ENCODE measurements at regions not wholly inside any gene's neighbourhood (a gene's known extent, or its start where the extent isn't known, plus 50 kb on each side); places are given as distances from the start of the nearest gene placed in this dataset.

GRCh38 chr2:39567507-39567906 lies 98.2 kb upstream of the TMEM178A start:
- no peak overlapping the region for H4K8ac ChIP-seq (ENCODE audit: low read depth, low read length)
- no CpG with 5 or more reads among the region's 1 CpG for WGBS, 2 donors (ENCODE audit: extremely low coverage in 2 of 2, insufficient read length in 2 of 2, insufficient replicate concordance in 1 of 2)
- no peak for DNase-seq (ENCODE audit: low spot score)
- no peak overlapping the region for H3K9ac ChIP-seq (ENCODE audit: low read depth, low read length, poor library complexity)
- no peak overlapping the region for H2BK120ac ChIP-seq (ENCODE audit: low read depth, low read length)
- H3K79me1 ChIP-seq (ENCODE audit: low read depth, low read length) = no peaks in the 10 kb centered on the region
- peaks cover 0 to 2% of the 10 kb centered on the region in 2 donors for H3K4me1 ChIP-seq (ENCODE audit: control insufficient read depth in 2 of 2, insufficient read depth in 1 of 2, low read depth in 1 of 2, low read length in 2 of 2)
- H2AFZ ChIP-seq (ENCODE audit: low read length) = no peak overlapping the region
- H2BK5ac ChIP-seq (ENCODE audit: low read length) = no peak overlapping the region
- H3K14ac ChIP-seq (ENCODE audit: low read length) = no peak overlapping the region
- H3K4me2 ChIP-seq (ENCODE audit: insufficient read depth, low read length, poor library complexity, severe bottlenecking) = no peak overlapping the region
- H3K36me3 ChIP-seq (replicated peaks in 1 of 2; ENCODE audit: control insufficient read depth in 2 of 2, insufficient read depth in 2 of 2, low read length in 2 of 2) = no peaks in the 10 kb centered on the region
- H2BK15ac ChIP-seq (ENCODE audit: low read length) = no peak overlapping the region
- H3K23ac ChIP-seq (ENCODE audit: low read depth, low read length, poor library complexity) = no peak overlapping the region
- H3K18ac ChIP-seq (ENCODE audit: low read length) = no peak overlapping the region
- no peak overlapping the region for H2BK12ac ChIP-seq (ENCODE audit: low read length)
- H3K27ac ChIP-seq (replicated peaks; ENCODE audit: low read length) = no peak overlapping the region
- peaks cover 7 to 22% of the 10 kb centered on the region in 2 donors for H3K9me3 ChIP-seq (replicated peaks in 1 of 2; ENCODE audit: control insufficient read depth in 2 of 2, insufficient read depth in 1 of 2, low read depth in 1 of 2, low read length in 2 of 2)
- H3K4me3 ChIP-seq (ENCODE audit: low read length in 2 of 2) = no peak overlapping the region
- H2AK5ac ChIP-seq (ENCODE audit: low read depth, low read length) = no peak overlapping the region
- H3K27me3 ChIP-seq (ENCODE audit: control insufficient read depth in 3 of 3, insufficient read depth in 3 of 3, low read depth in 1 of 3, low read length in 3 of 3) = no peaks in the 10 kb centered on the region
- H4K91ac ChIP-seq (ENCODE audit: low read depth, low read length, poor library complexity) = no peak overlapping the region
- no peak overlapping the region for H3K4ac ChIP-seq (ENCODE audit: low read length)

- no peak overlapping the region for H3K23ac ChIP-seq (ENCODE audit: low read depth, low read length, poor library complexity)
- H3K79me1 ChIP-seq (ENCODE audit: low read depth, low read length) = no peaks in the 10 kb centered on the region
- no CpG with 5 or more reads among the region's 5 CpGs for WGBS, 2 donors (ENCODE audit: extremely low coverage in 2 of 2, insufficient read length in 2 of 2, insufficient replicate concordance in 1 of 2)
- H4K8ac ChIP-seq (ENCODE audit: low read depth, low read length) = no peak overlapping the region
- H3K9me3 ChIP-seq (replicated peaks in 1 of 2; ENCODE audit: control insufficient read depth in 2 of 2, insufficient read depth in 1 of 2, low read depth in 1 of 2, low read length in 2 of 2) = peaks cover 6 to 16% of the 10 kb centered on the region in 2 donors
- peaks cover 0 to 2% of the 10 kb centered on the region in 2 donors for H3K4me1 ChIP-seq (ENCODE audit: control insufficient read depth in 2 of 2, insufficient read depth in 1 of 2, low read depth in 1 of 2, low read length in 2 of 2)
- no peak overlapping the region for H2AFZ ChIP-seq (ENCODE audit: low read length)
- H3K36me3 ChIP-seq (replicated peaks in 1 of 2; ENCODE audit: control insufficient read depth in 2 of 2, insufficient read depth in 2 of 2, low read length in 2 of 2) = no peaks in the 10 kb centered on the region
- H3K4me3 ChIP-seq (ENCODE audit: low read length in 2 of 2) = no peak overlapping the region
- H2BK120ac ChIP-seq (ENCODE audit: low read depth, low read length) = no peak overlapping the region
- H3K18ac ChIP-seq (ENCODE audit: low read length) = no peak overlapping the region
- H3K14ac ChIP-seq (ENCODE audit: low read length) = no peak overlapping the region
- no peak overlapping the region for H3K9ac ChIP-seq (ENCODE audit: low read depth, low read length, poor library complexity)
- H4K91ac ChIP-seq (ENCODE audit: low read depth, low read length, poor library complexity) = no peak overlapping the region
- H3K27me3 ChIP-seq (ENCODE audit: control insufficient read depth in 3 of 3, insufficient read depth in 3 of 3, low read depth in 1 of 3, low read length in 3 of 3) = no peaks in the 10 kb centered on the region
- H3K27ac ChIP-seq (replicated peaks; ENCODE audit: low read length) = no peak overlapping the region
- H3K4ac ChIP-seq (ENCODE audit: low read length) = no peak overlapping the region
- H2BK12ac ChIP-seq (ENCODE audit: low read length) = no peak overlapping the region
- no peak overlapping the region for H2BK5ac ChIP-seq (ENCODE audit: low read length)
- no peak for DNase-seq (ENCODE audit: low spot score)
- no peak overlapping the region for H2BK15ac ChIP-seq (ENCODE audit: low read length)
- no peak overlapping the region for H3K4me2 ChIP-seq (ENCODE audit: insufficient read depth, low read length, poor library complexity, severe bottlenecking)
- H2AK5ac ChIP-seq (ENCODE audit: low read depth, low read length) = no peak overlapping the region
These were observed 97.6 kb upstream of the TMEM178A start for GRCh38 chr2:39568116-39568515.

- no peak overlapping the region for H3K23ac ChIP-seq (ENCODE audit: low read depth, low read length, poor library complexity)
- H3K36me3 ChIP-seq (replicated peaks in 1 of 2; ENCODE audit: control insufficient read depth in 2 of 2, insufficient read depth in 2 of 2, low read length in 2 of 2) = no peaks in the 10 kb centered on the region
- WGBS, 2 donors (ENCODE audit: extremely low coverage in 2 of 2, insufficient read length in 2 of 2, insufficient replicate concordance in 1 of 2) = no CpG with 5 or more reads among the region's 3 CpGs
- no peak overlapping the region for H2BK15ac ChIP-seq (ENCODE audit: low read length)
- no peak overlapping the region for H3K4me2 ChIP-seq (ENCODE audit: insufficient read depth, low read length, poor library complexity, severe bottlenecking)
- no peak overlapping the region for H3K4ac ChIP-seq (ENCODE audit: low read length)
- H2BK120ac ChIP-seq (ENCODE audit: low read depth, low read length) = no peak overlapping the region
- no peak overlapping the region for H2AFZ ChIP-seq (ENCODE audit: low read length)
- H3K27me3 ChIP-seq (ENCODE audit: control insufficient read depth in 3 of 3, insufficient read depth in 3 of 3, low read depth in 1 of 3, low read length in 3 of 3) = no peaks in the 10 kb centered on the region
- no peak overlapping the region for H4K8ac ChIP-seq (ENCODE audit: low read depth, low read length)
- H3K9ac ChIP-seq (ENCODE audit: low read depth, low read length, poor library complexity) = no peak overlapping the region
- no peak overlapping the region for H3K14ac ChIP-seq (ENCODE audit: low read length)
- no peak overlapping the region for H4K91ac ChIP-seq (ENCODE audit: low read depth, low read length, poor library complexity)
- no peak overlapping the region for H3K27ac ChIP-seq (replicated peaks; ENCODE audit: low read length)
- H3K4me3 ChIP-seq (ENCODE audit: low read length in 2 of 2) = no peak overlapping the region
- H2AK5ac ChIP-seq (ENCODE audit: low read depth, low read length) = no peak overlapping the region
- DNase-seq (ENCODE audit: low spot score) = no peak
- H3K79me1 ChIP-seq (ENCODE audit: low read depth, low read length) = no peaks in the 10 kb centered on the region
- H3K9me3 ChIP-seq (replicated peaks in 1 of 2; ENCODE audit: control insufficient read depth in 2 of 2, insufficient read depth in 1 of 2, low read depth in 1 of 2, low read length in 2 of 2) = peaks cover 6 to 15% of the 10 kb centered on the region in 2 donors
- H2BK12ac ChIP-seq (ENCODE audit: low read length) = no peak overlapping the region
- no peak overlapping the region for H2BK5ac ChIP-seq (ENCODE audit: low read length)
- H3K4me1 ChIP-seq (ENCODE audit: control insufficient read depth in 2 of 2, insufficient read depth in 1 of 2, low read depth in 1 of 2, low read length in 2 of 2) = peaks cover 0 to 2% of the 10 kb centered on the region in 2 donors
- no peak overlapping the region for H3K18ac ChIP-seq (ENCODE audit: low read length)
These were observed 97.1 kb upstream of the TMEM178A start for GRCh38 chr2:39568561-39569006.

GRCh38 chr2:39570130-39570555 lies 95.6 kb upstream of the TMEM178A start:
- no peak overlapping the region for H2BK12ac ChIP-seq (ENCODE audit: low read length)
- no peak overlapping the region for H3K14ac ChIP-seq (ENCODE audit: low read length)
- no peak overlapping the region for H2BK15ac ChIP-seq (ENCODE audit: low read length)

More at GRCh38 chr2:39570130-39570555, 95.6 kb upstream of the TMEM178A start:
- Histone ChIP-seq H2BK5ac (ENCODE audit: low read length) (no peak overlapping the region), H3K36me3 (replicated peaks in 1 of 2; ENCODE audit: control insufficient read depth in 2 of 2, insufficient read depth in 2 of 2, low read length in 2 of 2) (no peaks in the 10 kb centered on the region), H3K9me3 (replicated peaks in 1 of 2; ENCODE audit: control insufficient read depth in 2 of 2, insufficient read depth in 1 of 2, low read depth in 1 of 2, low read length in 2 of 2) (peaks cover 0 to 2% of the 10 kb centered on the region in 2 donors), H3K4ac (ENCODE audit: low read length) (no peak overlapping the region), H3K27ac (replicated peaks; ENCODE audit: low read length) (no peak overlapping the region), H3K4me1 (ENCODE audit: control insufficient read depth in 2 of 2, insufficient read depth in 1 of 2, low read depth in 1 of 2, low read length in 2 of 2) (peaks cover 0 to 2% of the 10 kb centered on the region in 2 donors), H3K18ac (ENCODE audit: low read length) (no peak overlapping the region), H2AK5ac (ENCODE audit: low read depth, low read length) (no peak overlapping the region), H3K4me2 (ENCODE audit: insufficient read depth, low read length, poor library complexity, severe bottlenecking) (no peak overlapping the region), H3K79me1 (ENCODE audit: low read depth, low read length) (no peaks in the 10 kb centered on the region), H3K9ac (ENCODE audit: low read depth, low read length, poor library complexity) (no peak overlapping the region), H4K8ac (ENCODE audit: low read depth, low read length) (no peak overlapping the region), H3K23ac (ENCODE audit: low read depth, low read length, poor library complexity) (no peak overlapping the region), H2AFZ (ENCODE audit: low read length) (no peak overlapping the region), H3K27me3 (ENCODE audit: control insufficient read depth in 3 of 3, insufficient read depth in 3 of 3, low read depth in 1 of 3, low read length in 3 of 3) (no peaks in the 10 kb centered on the region), H3K4me3 (ENCODE audit: low read length in 2 of 2) (no peak overlapping the region), H2BK120ac (ENCODE audit: low read depth, low read length) (no peak overlapping the region), H4K91ac (ENCODE audit: low read depth, low read length, poor library complexity) (no peak overlapping the region)
- no peak for DNase-seq (ENCODE audit: low spot score)
- no CpG with 5 or more reads among the region's 1 CpG for WGBS, 2 donors (ENCODE audit: extremely low coverage in 2 of 2, insufficient read length in 2 of 2, insufficient replicate concordance in 1 of 2)
